GM18508 (cell line): ENCODE measurements at regions not wholly inside any gene's neighbourhood (a gene's known extent, or its start where the extent isn't known, plus 50 kb on each side); places are given as distances from the start of the nearest gene placed in this dataset.
"Not testable (repeated sequence)": the region's sequence is repeated elsewhere in the genome, so short reads cannot be mapped to it uniquely, and the experiment has no call there.

Experiments used
- ATAC-seq: cut with Tn5 transposase; IDR thresholded peaks from one replicate; pipeline ENCODE4 v1.9.1; 2021; ENCODE audit warnings: moderate number of reproducible peaks; ENCODE audit not compliant: insufficient read depth, unreplicated experiment

DNA sequence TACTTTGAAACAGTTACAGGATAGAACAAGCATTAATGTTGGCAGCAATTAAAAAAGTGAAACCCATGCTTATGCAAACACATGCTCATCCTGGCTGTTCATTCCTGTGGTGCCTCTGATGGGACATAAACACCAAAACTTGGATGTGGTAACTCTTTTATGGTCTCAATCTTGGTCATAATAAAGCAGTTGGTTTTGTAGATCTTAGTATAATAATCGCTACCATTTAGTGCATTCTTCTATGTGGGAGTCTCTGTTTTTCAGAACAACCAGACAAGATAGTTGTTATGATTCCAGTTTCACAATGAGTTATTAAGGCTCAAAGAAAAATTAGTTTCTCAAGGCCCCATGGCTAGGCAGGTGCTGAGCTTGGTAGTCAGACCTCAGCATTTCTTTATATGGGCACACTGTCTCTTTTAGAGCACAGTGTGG is 184.0 kb downstream of the UTRN start:
- no peak for ATAC-seq

DNA sequence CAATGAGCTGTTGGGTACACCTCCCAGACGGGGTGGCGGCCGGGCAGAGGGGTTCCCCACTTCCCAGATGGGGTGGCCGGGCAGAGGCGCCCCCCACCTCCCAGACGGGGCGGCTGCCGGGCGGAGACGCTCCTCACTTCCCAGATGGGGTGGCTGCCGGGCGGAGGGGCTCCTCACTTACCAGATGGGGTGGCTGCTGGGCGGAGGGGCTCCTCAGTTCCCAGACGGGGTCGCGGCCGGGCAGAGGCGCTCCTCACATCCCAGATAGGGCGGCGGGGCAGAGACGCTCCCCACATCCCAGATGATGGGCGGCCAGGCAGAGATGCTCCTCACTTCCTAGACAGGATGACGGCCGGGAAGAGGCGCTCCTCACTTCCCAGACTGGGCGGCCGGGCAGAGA is 185.1 kb downstream of the UTRN start:
- ATAC-seq: not testable (repeated sequence)

DNA sequence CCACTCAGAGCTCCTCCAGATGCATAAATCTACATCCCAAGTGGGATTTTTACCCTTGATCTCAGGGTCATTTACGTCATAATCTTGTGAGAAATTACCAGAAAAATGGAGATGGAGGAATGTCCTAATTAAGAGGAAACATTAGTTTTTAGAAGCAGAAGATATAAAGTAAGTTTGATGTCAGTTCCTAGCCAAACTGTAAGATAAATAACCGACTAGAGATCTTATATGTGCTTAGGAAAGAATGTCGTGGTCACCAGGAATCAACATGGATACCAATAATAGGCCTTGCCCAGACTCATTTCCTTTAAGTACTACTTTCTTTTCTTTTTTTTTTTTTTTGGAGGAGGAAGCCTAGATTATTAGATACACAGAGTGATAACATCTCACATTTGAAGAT is 186.9 kb downstream of the UTRN start:
- no peak for ATAC-seq

DNA sequence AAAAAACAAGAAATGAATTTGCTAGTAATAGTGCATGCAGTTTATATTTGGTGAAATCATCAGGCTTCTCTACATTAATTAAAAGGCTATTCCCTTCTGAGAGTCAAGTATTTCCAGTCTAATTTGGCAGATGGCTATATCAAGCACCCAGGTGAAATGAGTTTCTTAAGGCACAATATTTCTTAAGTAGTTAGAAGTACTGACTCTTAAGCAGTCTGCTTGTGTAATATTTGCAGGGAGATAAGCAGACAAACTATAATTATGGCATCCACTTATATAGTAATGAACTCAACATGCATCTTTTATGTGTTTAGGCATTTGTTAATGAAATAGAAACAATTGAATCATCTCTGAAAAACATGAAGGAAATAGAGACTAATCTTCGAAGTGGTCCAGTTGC is 189.2 kb downstream of the UTRN start:
- no peak for ATAC-seq

DNA sequence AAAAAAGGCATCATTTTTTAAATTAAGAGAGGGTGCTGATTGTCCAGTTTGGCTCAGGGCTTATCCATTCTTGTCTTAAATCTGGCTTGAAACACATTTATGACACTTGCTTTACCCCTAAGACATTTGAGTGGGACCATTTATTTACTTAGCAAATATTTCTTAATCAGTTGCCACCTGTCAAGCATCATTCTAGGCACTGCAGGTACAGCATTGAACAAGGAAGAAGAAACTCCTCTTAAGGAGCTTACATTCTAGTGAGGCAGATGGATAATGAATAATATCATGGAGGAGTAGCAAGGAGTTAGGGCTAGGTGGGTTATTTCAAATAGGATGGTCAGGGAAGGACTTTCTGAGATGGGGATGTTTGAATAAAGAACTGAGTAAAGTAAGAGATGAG is 189.8 kb downstream of the UTRN start:
- no peak for ATAC-seq

DNA sequence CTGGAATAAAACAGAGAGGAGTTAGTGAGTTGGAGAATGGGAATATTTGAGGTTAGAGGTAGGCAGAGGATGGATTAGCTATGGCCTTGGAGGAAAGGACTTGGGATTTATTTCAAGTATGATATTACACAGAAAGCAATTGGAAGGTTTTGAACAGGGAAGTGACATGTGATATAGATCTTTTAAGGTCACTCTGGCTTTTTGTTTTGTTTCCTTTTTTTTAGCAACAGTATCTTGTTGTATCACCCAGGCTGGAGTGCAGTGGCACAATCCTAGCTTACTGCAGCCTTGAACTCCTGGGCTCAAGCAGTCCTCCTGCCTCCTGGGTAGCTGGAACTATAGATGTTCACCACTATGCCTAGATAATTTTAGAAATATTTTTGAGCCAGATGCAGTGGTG is 190.3 kb downstream of the UTRN start:
- ATAC-seq: no peak

DNA sequence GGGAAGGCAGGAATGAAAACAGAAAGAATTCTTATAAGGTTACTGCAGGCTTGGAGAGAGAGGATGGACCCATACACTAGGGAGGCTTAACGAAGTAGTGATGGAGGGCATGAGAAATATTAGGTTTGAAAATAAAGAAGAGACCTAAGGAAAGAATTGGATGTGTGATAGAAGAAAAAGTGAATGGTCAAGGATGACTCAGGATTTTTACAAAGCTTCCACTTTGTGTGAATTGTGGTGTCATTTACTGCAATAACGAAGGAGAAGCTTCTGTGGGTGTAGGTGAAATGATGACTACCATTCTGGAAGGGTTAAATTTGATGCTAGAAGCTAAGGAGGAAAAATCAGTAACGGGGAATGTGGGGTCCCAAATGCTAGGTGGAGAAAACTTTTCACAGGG is 191.2 kb downstream of the UTRN start:
- ATAC-seq: no peak

DNA sequence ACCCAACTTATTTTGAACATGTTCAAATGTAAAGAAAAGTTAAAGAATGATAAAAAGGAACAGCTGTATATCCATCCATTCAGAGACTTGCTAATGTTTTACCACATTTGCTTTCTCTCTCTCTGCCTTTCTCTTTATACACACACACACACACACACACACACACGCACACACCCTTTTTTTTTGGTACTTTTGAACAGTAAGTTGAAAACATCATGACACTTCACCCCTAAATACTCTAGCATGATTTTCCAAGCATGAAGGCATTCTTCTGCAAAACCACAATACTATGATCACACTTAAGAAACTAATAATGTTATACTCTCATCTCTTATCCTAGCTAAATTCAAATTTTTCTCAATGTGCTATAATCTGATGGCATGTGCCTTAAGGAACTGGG is 192.3 kb downstream of the UTRN start:
- no peak for ATAC-seq

DNA sequence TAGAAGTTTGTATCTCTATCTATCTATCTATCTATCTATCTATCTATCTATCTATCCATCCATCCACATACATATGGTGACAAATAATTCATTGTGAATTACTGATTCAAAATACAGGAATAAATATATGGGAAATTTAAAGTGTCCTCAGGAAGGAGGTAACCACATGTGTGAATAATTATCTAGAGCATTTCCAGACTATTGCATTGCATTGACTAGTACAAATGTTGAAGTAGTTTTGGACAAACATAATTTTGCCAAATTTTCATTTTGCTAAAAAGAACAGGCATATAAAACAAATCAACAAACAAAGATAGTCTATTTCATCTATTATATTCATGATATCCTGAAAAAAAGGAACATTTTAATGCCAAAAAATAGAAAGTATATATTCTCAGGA is 192.7 kb downstream of the UTRN start:
- ATAC-seq: no peak

DNA sequence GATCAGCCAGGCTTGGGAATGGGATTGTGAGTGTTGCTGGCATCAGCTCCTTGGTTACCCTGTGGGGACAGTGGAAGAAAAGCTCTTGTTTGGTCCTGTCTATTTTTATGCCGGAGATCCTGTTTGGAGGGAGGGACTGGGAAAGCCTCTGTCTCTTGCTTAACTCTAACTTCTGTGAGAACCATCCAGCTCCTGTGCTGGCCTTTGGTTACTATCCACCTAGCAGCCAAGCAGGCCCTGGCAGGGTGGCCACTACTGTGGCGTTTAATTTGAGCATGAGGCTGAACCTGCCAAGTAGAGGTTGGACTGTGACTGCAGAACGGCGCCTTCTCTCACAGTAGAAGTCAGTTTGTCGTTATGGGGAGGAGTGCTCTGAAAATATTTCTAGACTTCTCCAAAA is 193.3 kb downstream of the UTRN start:
- no peak for ATAC-seq

DNA sequence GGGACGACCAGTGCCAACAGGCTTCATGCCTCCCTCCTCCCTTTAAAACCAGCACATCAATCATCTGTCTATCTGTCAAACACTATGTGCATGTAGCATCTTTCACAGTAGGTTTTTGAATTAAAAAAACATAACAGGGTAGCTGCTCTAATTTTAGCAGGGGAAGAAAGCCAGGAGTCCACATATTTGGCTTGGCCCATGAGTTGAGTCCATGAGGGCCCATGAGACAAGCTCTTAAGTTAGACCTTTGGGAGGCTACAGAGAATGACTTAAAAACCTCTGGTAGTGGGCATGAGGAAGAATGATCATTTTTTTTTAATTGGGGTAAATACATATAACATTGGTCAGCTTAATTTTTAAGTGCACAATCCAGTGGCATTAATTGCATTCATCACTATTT is 194.9 kb downstream of the UTRN start:
- ATAC-seq: no peak

DNA sequence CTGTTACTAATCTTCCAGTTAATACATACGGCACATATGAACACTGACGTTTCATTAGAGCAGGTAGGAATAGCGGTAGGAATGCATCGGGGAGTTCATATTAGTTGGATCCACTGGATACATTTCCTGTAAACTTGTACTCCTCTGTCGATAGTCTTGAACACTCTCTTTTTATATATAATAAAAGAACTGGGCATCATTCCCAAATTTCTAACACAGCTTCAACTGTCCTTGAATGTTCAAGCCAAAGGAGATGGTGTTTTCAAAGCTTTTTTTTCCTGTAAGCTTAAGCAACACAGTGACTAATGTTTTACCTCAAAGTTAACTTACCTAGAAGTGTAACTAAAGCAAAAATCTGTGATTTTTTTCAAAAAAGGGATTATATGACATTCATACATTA is 195.3 kb downstream of the UTRN start:
- ATAC-seq: no peak

DNA sequence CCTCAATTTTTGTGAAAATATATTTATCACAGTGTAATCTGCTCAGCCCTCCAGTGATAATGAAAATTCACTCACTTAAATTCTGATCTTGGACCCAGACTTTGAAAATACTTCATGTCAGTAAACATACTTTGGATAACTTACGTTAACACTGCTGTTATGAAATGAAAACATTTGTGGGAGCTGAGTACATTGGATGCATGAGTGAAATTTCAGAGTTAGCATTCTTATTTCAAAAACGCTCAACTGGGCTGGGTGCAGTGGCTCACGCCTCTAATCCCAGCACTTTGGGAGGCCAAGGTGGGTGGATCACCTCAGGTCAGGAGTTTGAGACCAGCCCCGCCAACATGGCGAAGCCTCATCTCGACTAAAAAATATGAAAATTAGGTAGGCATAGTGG is 196.4 kb downstream of the UTRN start:
- ATAC-seq: no peak

DNA sequence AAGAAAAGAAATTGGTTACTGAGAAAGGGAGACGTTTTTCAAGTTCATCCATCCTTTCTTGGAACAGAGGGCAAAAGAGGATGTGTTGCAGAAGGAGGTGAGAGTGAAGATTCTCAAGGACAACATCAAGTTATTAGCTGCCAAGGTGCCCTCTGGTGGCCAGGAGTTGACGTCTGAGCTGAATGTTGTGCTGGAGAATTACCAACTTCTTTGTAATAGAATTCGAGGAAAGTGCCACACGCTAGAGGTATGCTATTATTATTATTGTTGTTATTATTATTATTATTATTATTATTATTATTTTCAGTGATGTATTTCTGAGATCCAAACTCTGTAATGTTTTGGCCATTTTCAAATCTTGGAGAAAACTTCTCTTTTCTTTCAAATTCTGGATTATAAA is 197.0 kb downstream of the UTRN start:
- peak; percentile 67 for ATAC-seq

DNA sequence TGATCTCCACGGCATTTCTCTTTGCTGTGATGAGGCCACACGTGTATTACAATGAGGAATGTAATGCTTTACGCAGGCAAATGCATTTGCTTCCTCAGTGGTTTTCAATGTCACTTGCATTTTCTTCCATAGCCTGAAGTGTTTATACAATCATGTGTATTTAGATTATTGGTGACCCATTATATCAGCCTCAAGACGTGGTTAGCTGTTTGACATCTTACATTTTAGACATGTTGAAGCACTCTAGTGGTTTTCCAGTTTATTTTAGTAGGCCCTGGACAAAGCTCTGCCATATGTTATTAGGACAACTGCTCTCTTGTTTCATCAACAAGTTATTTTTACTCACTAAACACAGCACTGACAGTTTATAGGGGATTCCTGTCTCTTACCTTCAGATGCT is 200.4 kb downstream of the UTRN start:
- no peak for ATAC-seq

DNA sequence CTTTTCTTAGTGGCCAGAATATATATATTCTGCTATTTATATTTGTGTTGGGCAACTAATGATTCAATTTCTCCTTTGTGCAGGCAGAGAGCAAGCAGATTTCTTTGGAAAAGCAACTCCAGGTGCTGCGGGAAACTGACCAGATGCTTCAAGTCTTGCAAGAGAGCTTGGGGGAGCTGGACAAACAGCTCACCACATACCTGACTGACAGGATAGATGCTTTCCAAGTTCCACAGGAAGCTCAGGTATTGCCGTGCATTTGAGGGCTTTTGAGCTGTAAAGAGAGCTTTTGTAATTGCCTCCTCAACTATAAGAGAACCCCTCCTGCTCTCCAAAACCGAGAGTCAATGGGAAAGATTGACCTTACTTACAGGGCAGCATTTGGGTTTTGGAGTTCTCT is 203.5 kb downstream of the UTRN start:
- no peak for ATAC-seq

DNA sequence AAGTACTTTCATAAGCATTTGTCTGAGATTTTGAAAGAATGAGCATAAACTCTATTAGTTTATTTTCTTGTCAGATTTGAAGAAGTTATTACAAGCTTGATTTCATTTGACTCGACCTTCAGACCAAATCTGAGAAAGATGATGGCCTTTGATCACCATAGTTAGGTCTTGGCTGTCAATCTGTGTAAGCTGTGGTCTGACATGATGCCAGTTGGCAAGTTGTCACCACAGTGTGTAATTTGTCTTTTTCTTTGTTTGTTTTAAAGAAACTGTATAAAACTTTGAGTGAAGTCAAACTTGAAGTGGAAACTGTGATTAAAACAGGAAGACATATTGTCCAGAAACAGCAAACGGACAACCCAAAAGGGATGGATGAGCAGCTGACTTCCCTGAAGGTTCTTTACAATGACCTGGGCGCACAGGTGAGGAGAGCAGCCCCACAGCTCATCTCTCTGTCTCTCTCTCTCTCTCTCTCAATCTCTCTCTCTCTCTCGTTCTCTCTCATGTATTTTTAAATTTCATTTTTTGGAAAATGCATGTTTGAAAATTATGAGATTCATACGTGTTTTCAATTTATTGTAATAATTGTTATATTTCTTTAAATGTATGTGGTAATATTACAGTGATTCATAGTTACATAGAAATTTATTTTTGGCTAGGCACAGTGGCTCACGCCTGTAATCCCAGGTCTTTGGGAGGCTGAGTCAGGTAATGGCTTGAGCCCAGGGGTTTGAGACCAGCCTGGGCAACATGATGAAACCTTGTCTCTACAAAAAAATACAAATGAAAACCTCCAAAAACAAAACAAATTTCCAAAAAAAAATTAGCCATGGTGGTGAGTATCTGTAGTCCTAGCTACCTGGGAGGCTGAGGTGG is 208.1 kb downstream of the UTRN start:
- no peak for ATAC-seq

DNA sequence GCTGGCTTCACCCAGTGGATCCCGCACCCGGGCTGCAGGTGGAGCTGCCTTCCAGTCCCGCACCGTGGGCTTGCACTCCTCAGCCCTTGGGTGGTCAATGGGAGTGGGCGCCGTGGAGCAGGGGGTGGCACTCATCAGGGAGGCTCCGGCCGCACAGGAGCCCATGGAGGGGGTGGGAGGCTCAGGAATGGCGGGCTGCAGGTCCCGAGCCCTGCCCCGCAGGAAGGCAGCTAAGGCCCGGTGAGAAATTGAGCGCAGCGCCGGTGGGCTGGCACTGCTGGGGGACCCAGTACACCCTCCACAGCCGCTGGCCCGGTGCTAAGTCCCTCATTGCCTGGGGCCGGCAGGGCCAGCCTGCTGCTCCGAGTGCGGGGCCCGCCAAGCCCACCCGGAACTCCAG is 209.9 kb downstream of the UTRN start:
- not testable (repeated sequence) for ATAC-seq

DNA sequence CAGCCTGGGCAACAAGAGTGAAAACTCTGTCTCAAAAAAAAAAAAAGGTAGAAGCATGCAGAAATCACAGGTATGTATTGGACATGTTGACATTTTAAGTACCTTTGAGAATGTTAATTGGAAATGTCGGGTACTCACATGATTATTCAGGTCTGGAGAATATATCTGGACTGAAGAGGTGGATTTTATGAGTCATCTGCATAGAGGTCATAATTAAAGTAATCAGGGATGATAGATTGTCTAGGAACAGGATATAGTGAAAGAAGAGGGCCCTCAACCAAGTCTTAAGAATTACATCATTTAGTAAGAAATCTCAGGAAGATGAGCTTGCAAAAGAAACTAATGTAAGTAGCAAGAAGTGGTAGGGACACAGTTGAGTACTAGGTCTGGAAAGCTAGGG is 212.5 kb downstream of the UTRN start:
- no peak for ATAC-seq

DNA sequence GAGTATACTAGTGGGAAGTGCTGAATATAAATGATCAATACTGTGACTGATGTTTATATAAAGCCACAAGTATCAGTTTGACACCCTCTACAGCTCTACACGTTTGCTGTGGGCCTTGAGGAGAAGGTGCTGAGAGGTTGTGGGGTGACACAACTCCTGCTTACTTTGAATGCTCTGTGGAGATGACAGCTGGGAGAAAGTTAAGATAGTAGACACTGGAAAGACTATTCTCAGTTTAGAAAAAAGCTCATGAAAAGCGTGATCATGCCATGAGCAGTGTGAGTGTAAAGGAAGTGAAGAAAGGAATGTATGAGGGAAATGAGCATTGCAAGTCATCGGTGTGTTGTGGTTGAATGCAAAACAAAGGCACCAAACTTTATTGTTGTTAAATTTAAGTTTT is 215.8 kb downstream of the UTRN start:
- ATAC-seq: no peak

DNA sequence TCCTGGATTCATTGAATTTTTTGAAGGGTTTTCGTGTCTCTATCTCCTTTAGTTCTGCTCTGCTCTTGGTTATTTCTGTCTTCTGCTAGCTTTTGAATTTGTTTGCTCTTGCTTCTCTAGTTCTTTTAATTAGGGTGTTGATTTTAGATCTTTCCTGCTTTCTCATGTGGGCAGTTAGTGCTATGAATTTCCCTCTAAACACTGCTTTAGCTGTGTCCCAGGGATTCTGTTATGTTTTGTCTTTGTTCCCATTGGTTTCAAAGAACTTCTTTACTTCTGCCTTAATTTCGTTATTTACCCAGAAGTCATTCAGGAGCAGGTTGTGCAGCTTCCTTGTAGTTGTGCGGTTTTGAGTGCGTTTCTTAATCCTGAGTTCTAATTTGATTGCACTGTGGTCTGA is 220.1 kb downstream of the UTRN start:
- not testable (repeated sequence) for ATAC-seq

DNA sequence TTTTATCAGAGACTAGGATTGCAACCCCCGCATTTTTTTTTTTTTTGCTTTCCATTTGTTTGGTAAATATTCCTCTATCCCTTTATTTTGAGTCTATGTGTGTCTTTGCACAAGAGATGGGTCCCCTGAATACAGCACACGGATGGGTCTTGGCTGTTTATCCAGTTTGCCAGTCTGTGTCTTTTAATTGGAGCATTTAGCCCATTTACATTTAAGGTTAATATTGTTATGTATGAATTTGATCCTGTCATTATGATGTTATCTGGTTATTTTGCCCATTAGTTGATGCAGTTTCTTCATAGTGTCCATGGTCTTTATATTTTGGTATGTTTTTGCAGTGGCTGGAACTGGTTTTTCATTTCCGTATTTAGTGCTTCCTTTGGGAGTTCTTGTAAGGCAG is 220.9 kb downstream of the UTRN start:
- not testable (repeated sequence) for ATAC-seq
